GM23338 (cell line): ENCODE measurements at regions not wholly inside any gene's neighbourhood (a gene's known extent, or its start where the extent isn't known, plus 50 kb on each side); places are given as distances from the start of the nearest gene placed in this dataset.

ENCODE experiments used
- ATAC-seq: fragments of 200-7000 bp; cut with Tn5 transposase; 3 replicates; pipeline ENCODE4 v1.9.1; 2020
- DNase-seq: peaks from one replicate; pipeline ENCODE4 v3.0.0-alpha.2; 2015; ENCODE audit warnings: low spot score
- H2AFZ ChIP-seq: fragments of 200-600 bp; sonication (generic); 2 replicates; pipeline ENCODE4 v1.8.0; 2016; ENCODE audit warnings: antibody characterized with exemption, mild to moderate bottlenecking, moderate library complexity
- H3F3A ChIP-seq: fragments of 200-600 bp; sonication (generic); replicated peaks from 2 replicates; pipeline ENCODE4 v1.8.0; 2017; ENCODE audit warnings: antibody characterized with exemption, mixed run types, low read depth
- H3K27ac ChIP-seq: fragments of 200-600 bp; sonication (generic); 2 replicates; pipeline ENCODE4 v1.6.1; 2016; ENCODE audit warnings: low read depth
- H3K27me3 ChIP-seq: fragments of 200-600 bp; sonication (generic); 2 replicates; pipeline ENCODE4 v1.8.0; 2016; ENCODE audit warnings: mild to moderate bottlenecking, mixed run types, moderate library complexity; ENCODE audit not compliant: insufficient read depth
- H3K36me3 ChIP-seq: fragments of 200-600 bp; sonication (generic); 2 replicates; pipeline ENCODE4 v1.8.0; 2016; ENCODE audit warnings: mild to moderate bottlenecking; ENCODE audit not compliant: insufficient read depth
- H3K4me1 ChIP-seq: fragments of 200-600 bp; sonication (generic); 2 replicates; pipeline ENCODE4 v1.8.0; 2016; ENCODE audit warnings: mild to moderate bottlenecking, moderate library complexity; ENCODE audit not compliant: insufficient read depth
- H3K4me2 ChIP-seq: fragments of 200-600 bp; sonication (generic); 2 replicates; pipeline ENCODE4 v1.7.1; 2017; ENCODE audit warnings: mixed run types
- H3K4me3 ChIP-seq: fragments of 200-600 bp; sonication (generic); 2 replicates; pipeline ENCODE4 v1.6.1; 2016; ENCODE audit warnings: mixed run types
- H3K79me2 ChIP-seq: fragments of 200-600 bp; sonication (generic); replicated peaks from 2 replicates; pipeline ENCODE4 v1.8.0; 2017; ENCODE audit warnings: mild to moderate bottlenecking; ENCODE audit not compliant: insufficient read depth
- H3K9me2 ChIP-seq: fragments of 200-600 bp; sonication (generic); 2 replicates; pipeline ENCODE4 v1.8.0; 2017; ENCODE audit not compliant: insufficient read depth
- H4K20me1 ChIP-seq: fragments of 200-600 bp; sonication (generic); replicated peaks from 2 replicates; pipeline ENCODE4 v1.8.0; 2017; ENCODE audit warnings: mild to moderate bottlenecking; ENCODE audit not compliant: insufficient read depth
- H3K27ac Mint-ChIP-seq: 2 replicates; pipeline ENCODE4 v1.8.0; 2020; ENCODE audit warnings: inconsistent platforms, mild to moderate bottlenecking, moderate library complexity, mixed read lengths
- H3K27me3 Mint-ChIP-seq: 3 replicates; pipeline ENCODE4 v1.8.0; 2022; ENCODE audit warnings: low read depth, mild to moderate bottlenecking, moderate library complexity, mixed read lengths, inconsistent platforms; ENCODE audit not compliant: insufficient read depth, poor library complexity
- H3K36me3 Mint-ChIP-seq: 3 replicates; pipeline ENCODE4 v1.8.0; 2021; ENCODE audit warnings: low read depth, mild to moderate bottlenecking, inconsistent platforms, moderate library complexity, mixed read lengths
- H3K4me1 Mint-ChIP-seq: 3 replicates; pipeline ENCODE4 v1.8.0; 2020; ENCODE audit warnings: mild to moderate bottlenecking, inconsistent platforms, mixed read lengths
- H3K4me3 Mint-ChIP-seq: 3 replicates; pipeline ENCODE4 v1.8.0; 2021; ENCODE audit warnings: moderate library complexity, mild to moderate bottlenecking, inconsistent platforms, mixed read lengths
- H3K9me3 Mint-ChIP-seq: 3 replicates; pipeline ENCODE4 v1.8.0; 2020; ENCODE audit warnings: moderate library complexity, mild to moderate bottlenecking, inconsistent platforms, mixed read lengths
- EZH2phosphoT487 ChIP-seq: fragments of 200-600 bp; sonication (generic); IDR thresholded peaks from one replicate; pipeline ENCODE4 v1.8.1; 2018; ENCODE audit warnings: antibody characterized with exemption; ENCODE audit not compliant: unreplicated experiment
- JUNB ChIP-seq: IDR thresholded peaks from one replicate; pipeline ENCODE4 v1.6.1; 2016; ENCODE audit warnings: antibody characterized with exemption; ENCODE audit not compliant: unreplicated experiment
- POLR2AphosphoS5 ChIP-seq: IDR thresholded peaks from 2 replicates; pipeline ENCODE4 v1.6.1; 2016; ENCODE audit warnings: antibody characterized with exemption, low read depth
- REST ChIP-seq: IDR thresholded peaks from one replicate; pipeline ENCODE4 v1.6.1; 2018; ENCODE audit warnings: antibody characterized with exemption; ENCODE audit not compliant: unreplicated experiment
- ZNF114 ChIP-seq: fragments of 250-450 bp; sonication (Bioruptor Pico); IDR thresholded peaks from 2 replicates; pipeline ENCODE4 v1.5.0; 2020; ENCODE audit warnings: mild to moderate bottlenecking, moderate library complexity
- ZNF462 ChIP-seq: fragments of 250-450 bp; sonication (Bioruptor Pico); IDR thresholded peaks from 2 replicates; pipeline ENCODE4 v1.5.0; 2020; ENCODE audit warnings: mild to moderate bottlenecking, moderate library complexity

- Histone ChIP-seq H3F3A (no peaks in the 10 kb centered on the region), H3K36me3 (no peaks in the 10 kb centered on the region), H3K4me1 (peaks cover 28% of the 10 kb centered on the region), H3K9me2 (peaks cover 3% of the 10 kb centered on the region; the same call in 1 of the 2 replicates), H3K79me2 (no peaks in the 10 kb centered on the region), H2AFZ (no peak overlapping the region), H3K27me3 (peaks cover 48% of the 10 kb centered on the region), H3K4me3 (no peak overlapping the region), H3K27ac (no peak overlapping the region), H4K20me1 (no peaks in the 10 kb centered on the region), H3K4me2 (no peak overlapping the region)
- no peaks in the 10 kb centered on the region for H3K9me3 Mint-ChIP-seq
- no peak overlapping the region for H3K4me3 Mint-ChIP-seq
- no peak for ATAC-seq
- DNase-seq, result no peak
- no peak for TF ChIP-seq EZH2phosphoT487
- no peak for TF ChIP-seq REST
- no peak for TF ChIP-seq ZNF462 (CRISPR knock-in tag)
- no peak for TF ChIP-seq JUNB
- TF ChIP-seq POLR2AphosphoS5, result no peak
- no peak for TF ChIP-seq ZNF114 (CRISPR knock-in tag)
- H3K27ac Mint-ChIP-seq, result no peak overlapping the region
- peaks cover 40% of the 10 kb centered on the region for H3K4me1 Mint-ChIP-seq
- peaks cover 56% of the 10 kb centered on the region for H3K27me3 Mint-ChIP-seq
- no peaks in the 10 kb centered on the region for H3K36me3 Mint-ChIP-seq
Observed at GRCh38 chr2:157935378-157935906, 59.3 kb upstream of the ACVR1 start.
